Panc1 (cell line): ENCODE measurements at regions not wholly inside any gene's neighbourhood (a gene's known extent, or its start where the extent isn't known, plus 50 kb on each side); places are given as distances from the start of the nearest gene placed in this dataset.

ENCODE experiments used
- CTCF ChIP-seq: fragments of 450-650 bp; IDR thresholded peaks from 2 replicates; pipeline ENCODE4 v1.5.1; 2017; ENCODE audit warnings: mild to moderate bottlenecking
- REST ChIP-seq, 2 experiments: IDR thresholded peaks; 2 replicates each; pipeline ENCODE4 v1.6.1; 2011 to 2012; ENCODE audit warnings: low read depth in 2 of 2, control low read depth in 1 of 2, low read length in 1 of 2, mild to moderate bottlenecking in 1 of 2, moderate library complexity in 1 of 2; ENCODE audit not compliant: insufficient read depth in 1 of 2

GRCh38 chr14:79972230-79972629 lies 239.1 kb downstream of the DIO2 start:
- TF ChIP-seq CTCF = no peak
- TF ChIP-seq REST (IDR thresholded peaks at IDR 0.05; ENCODE audit: insufficient read depth in 1 of 2, low read depth in 2 of 2, low read length in 1 of 2) = no peak
